Endothelial cell (in vitro differentiated cells): ENCODE measurements at regions not wholly inside any gene's neighbourhood (a gene's known extent, or its start where the extent isn't known, plus 50 kb on each side); places are given as distances from the start of the nearest gene placed in this dataset.

ENCODE experiments used
- DNase-seq: peaks from one replicate; pipeline ENCODE4 v3.0.0; 2021; ENCODE audit warnings: low spot score
- H3K27ac Mint-ChIP-seq: one replicate; pipeline ENCODE4 v1.8.0; 2021; ENCODE audit warnings: mixed read lengths, inconsistent platforms; ENCODE audit not compliant: unreplicated experiment
- H3K27me3 Mint-ChIP-seq: one replicate; pipeline ENCODE4 v1.8.0; 2021; ENCODE audit warnings: mild to moderate bottlenecking, moderate library complexity, mixed read lengths, inconsistent platforms; ENCODE audit not compliant: unreplicated experiment
- H3K36me3 Mint-ChIP-seq: one replicate; pipeline ENCODE4 v1.8.0; 2021; ENCODE audit warnings: mild to moderate bottlenecking, low read depth, mixed read lengths, inconsistent platforms; ENCODE audit not compliant: unreplicated experiment
- H3K4me1 Mint-ChIP-seq: one replicate; pipeline ENCODE4 v1.8.0; 2021; ENCODE audit warnings: mild to moderate bottlenecking, mixed read lengths, inconsistent platforms; ENCODE audit not compliant: unreplicated experiment
- H3K4me3 Mint-ChIP-seq: one replicate; pipeline ENCODE4 v1.8.0; 2021; ENCODE audit warnings: mild to moderate bottlenecking, mixed read lengths, inconsistent platforms; ENCODE audit not compliant: unreplicated experiment
- H3K9me3 Mint-ChIP-seq: one replicate; pipeline ENCODE4 v1.8.0; 2021; ENCODE audit warnings: mixed read lengths, inconsistent platforms; ENCODE audit not compliant: unreplicated experiment
- CTCF ChIP-seq: fragments of 200-600 bp; sonication (generic); IDR thresholded peaks from one replicate; pipeline ENCODE4 v1.5.0; 2021; ENCODE audit warnings: antibody characterized with exemption; ENCODE audit not compliant: unreplicated experiment

GRCh38 chr18:61742565-61743429 lies 150.0 kb downstream of the RNF152 start:
- peaks cover 3% of the 10 kb centered on the region for H3K27me3 Mint-ChIP-seq
- H3K27ac Mint-ChIP-seq: no peak overlapping the region
- no peaks in the 10 kb centered on the region for H3K36me3 Mint-ChIP-seq
- no peaks in the 10 kb centered on the region for H3K4me1 Mint-ChIP-seq
- no peak for TF ChIP-seq CTCF
- H3K9me3 Mint-ChIP-seq: no peaks in the 10 kb centered on the region
- no peak for DNase-seq
- H3K4me3 Mint-ChIP-seq: no peak overlapping the region

- no peak for DNase-seq
- H3K4me1 Mint-ChIP-seq: no peaks in the 10 kb centered on the region
- no peak for TF ChIP-seq CTCF
- H3K9me3 Mint-ChIP-seq: no peaks in the 10 kb centered on the region
- H3K36me3 Mint-ChIP-seq: no peaks in the 10 kb centered on the region
- peaks cover 3% of the 10 kb centered on the region for H3K27me3 Mint-ChIP-seq
- H3K27ac Mint-ChIP-seq: no peak overlapping the region
- no peak overlapping the region for H3K4me3 Mint-ChIP-seq
Observed at GRCh38 chr18:61741881-61742454, 150.8 kb downstream of the RNF152 start.

GRCh38 chr18:61738488-61738887 lies 154.3 kb downstream of the RNF152 start:
- Mint-ChIP-seq H3K27ac (no peak overlapping the region), H3K4me1 (no peaks in the 10 kb centered on the region), H3K9me3 (no peaks in the 10 kb centered on the region), H3K36me3 (no peaks in the 10 kb centered on the region), H3K27me3 (peaks cover 3% of the 10 kb centered on the region), H3K4me3 (no peak overlapping the region)
- no peak for TF ChIP-seq CTCF
- no peak for DNase-seq

GRCh38 chr18:61738042-61738441 lies 154.8 kb downstream of the RNF152 start:
- DNase-seq: no peak
- H3K4me1 Mint-ChIP-seq: no peaks in the 10 kb centered on the region
- H3K36me3 Mint-ChIP-seq: no peaks in the 10 kb centered on the region
- TF ChIP-seq CTCF: no peak
- peaks cover 3% of the 10 kb centered on the region for H3K27me3 Mint-ChIP-seq
- no peak overlapping the region for H3K27ac Mint-ChIP-seq
- no peaks in the 10 kb centered on the region for H3K9me3 Mint-ChIP-seq
- no peak overlapping the region for H3K4me3 Mint-ChIP-seq

GRCh38 chr18:61736133-61736532 lies 156.7 kb downstream of the RNF152 start:
- Mint-ChIP-seq H3K27ac (no peak overlapping the region), H3K9me3 (no peaks in the 10 kb centered on the region), H3K27me3 (peaks cover 1% of the 10 kb centered on the region), H3K4me3 (no peak overlapping the region), H3K4me1 (no peaks in the 10 kb centered on the region), H3K36me3 (no peaks in the 10 kb centered on the region)
- DNase-seq: no peak
- no peak for TF ChIP-seq CTCF
